ENCODE measurements at regions not wholly inside any gene's neighbourhood (a gene's known extent, or its start where the extent isn't known, plus 50 kb on each side); places are given as distances from the start of the nearest gene placed in this dataset.

GRCh38 chr15:61534986-61535385, 305.9 kb upstream of the RORA start:
- DNase-seq (ENCODE audit: low spot score), result no peak
- 77% methylated on average over 3 of the region's 3 CpGs for WGBS (ENCODE audit: low lambda C conversion rate, missing lambda C conversion rate)

GRCh38 chr15:61530769-61531168, 301.7 kb upstream of the RORA start:
- H3K36me3 ChIP-seq (replicated peaks; ENCODE audit: insufficient read depth, low read depth), result no peaks in the 10 kb centered on the region
- H3K9me2 ChIP-seq (replicated peaks; ENCODE audit: insufficient read depth), result no peaks in the 10 kb centered on the region
- 82% methylated on average over 2 of the region's 2 CpGs for WGBS (ENCODE audit: low lambda C conversion rate, missing lambda C conversion rate)
- H4K20me1 ChIP-seq (ENCODE audit: insufficient read depth, poor library complexity, severe bottlenecking), result no peaks in the 10 kb centered on the region
- no peak overlapping the region for H3K4me2 ChIP-seq
- no peak overlapping the region for H3K4me3 ChIP-seq
- H3K79me2 ChIP-seq, result no peaks in the 10 kb centered on the region
- H2AFZ ChIP-seq, result no peak overlapping the region
- H3K4me1 ChIP-seq (ENCODE audit: insufficient read depth), result no peaks in the 10 kb centered on the region
- no peaks in the 10 kb centered on the region for H3K9me3 ChIP-seq (ENCODE audit: low read depth)
- no peak for DNase-seq (ENCODE audit: low spot score)
- no peaks in the 10 kb centered on the region for H3K27me3 ChIP-seq
- TF ChIP-seq CTCF (IDR thresholded peaks at IDR 0.05; ENCODE audit: poor library complexity) (no peak), EZH2phosphoT487 (IDR thresholded peaks at IDR 0.05; ENCODE audit: low read depth, severe bottlenecking, unreplicated experiment) (no peak), EZH2 (IDR thresholded peaks at IDR 0.05; ENCODE audit: borderline replicate concordance) (no peak)
- no peak overlapping the region for H3K27ac ChIP-seq

More at GRCh38 chr15:61534986-61535385, 305.9 kb upstream of the RORA start:
- H3K4me2 ChIP-seq, result no peak overlapping the region
- no peaks in the 10 kb centered on the region for H3K36me3 ChIP-seq (replicated peaks; ENCODE audit: insufficient read depth, low read depth)
- TF ChIP-seq CTCF (IDR thresholded peaks at IDR 0.05; ENCODE audit: poor library complexity) (no peak), EZH2phosphoT487 (IDR thresholded peaks at IDR 0.05; ENCODE audit: low read depth, severe bottlenecking, unreplicated experiment) (no peak), EZH2 (IDR thresholded peaks at IDR 0.05; ENCODE audit: borderline replicate concordance) (no peak)
- H3K9me2 ChIP-seq (replicated peaks; ENCODE audit: insufficient read depth), result no peaks in the 10 kb centered on the region
- no peaks in the 10 kb centered on the region for H3K79me2 ChIP-seq
- H3K4me1 ChIP-seq (ENCODE audit: insufficient read depth), result no peaks in the 10 kb centered on the region
- no peaks in the 10 kb centered on the region for H4K20me1 ChIP-seq (ENCODE audit: insufficient read depth, poor library complexity, severe bottlenecking)
- no peaks in the 10 kb centered on the region for H3K9me3 ChIP-seq (ENCODE audit: low read depth)
- peaks cover 5% of the 10 kb centered on the region for H3K27me3 ChIP-seq
- no peak overlapping the region for H2AFZ ChIP-seq
- no peak overlapping the region for H3K4me3 ChIP-seq
- no peak overlapping the region for H3K27ac ChIP-seq

- 9% methylated on average over 2 of the region's 2 CpGs for WGBS (ENCODE audit: low lambda C conversion rate, missing lambda C conversion rate)
- Histone ChIP-seq H3K4me1 (ENCODE audit: insufficient read depth) (no peaks in the 10 kb centered on the region), H3K4me3 (no peak overlapping the region), H3K36me3 (replicated peaks; ENCODE audit: insufficient read depth, low read depth) (no peaks in the 10 kb centered on the region), H3K79me2 (no peaks in the 10 kb centered on the region), H3K27ac (no peak overlapping the region), H3K27me3 (no peaks in the 10 kb centered on the region), H3K9me2 (replicated peaks; ENCODE audit: insufficient read depth) (no peaks in the 10 kb centered on the region), H4K20me1 (ENCODE audit: insufficient read depth, poor library complexity, severe bottlenecking) (no peaks in the 10 kb centered on the region), H3K4me2 (peak overlapping the region; percentile 31), H2AFZ (no peak overlapping the region), H3K9me3 (ENCODE audit: low read depth) (no peaks in the 10 kb centered on the region)
- DNase-seq (ENCODE audit: low spot score), result no peak
- TF ChIP-seq EZH2 (IDR thresholded peaks at IDR 0.05; ENCODE audit: borderline replicate concordance), result no peak
- TF ChIP-seq EZH2phosphoT487 (IDR thresholded peaks at IDR 0.05; ENCODE audit: low read depth, severe bottlenecking, unreplicated experiment), result no peak
- no peak for TF ChIP-seq CTCF (IDR thresholded peaks at IDR 0.05; ENCODE audit: poor library complexity)
Measured at GRCh38 chr15:61528581-61528910, 299.4 kb upstream of the RORA start.
